Islet precursor cell (in vitro differentiated cells): ENCODE measurements at regions not wholly inside any gene's neighbourhood (a gene's known extent, or its start where the extent isn't known, plus 50 kb on each side); places are given as distances from the start of the nearest gene placed in this dataset.

ENCODE experiments used
- DNase-seq: peaks from one replicate; pipeline ENCODE4 v3.0.0-alpha.2; 2018

DNA sequence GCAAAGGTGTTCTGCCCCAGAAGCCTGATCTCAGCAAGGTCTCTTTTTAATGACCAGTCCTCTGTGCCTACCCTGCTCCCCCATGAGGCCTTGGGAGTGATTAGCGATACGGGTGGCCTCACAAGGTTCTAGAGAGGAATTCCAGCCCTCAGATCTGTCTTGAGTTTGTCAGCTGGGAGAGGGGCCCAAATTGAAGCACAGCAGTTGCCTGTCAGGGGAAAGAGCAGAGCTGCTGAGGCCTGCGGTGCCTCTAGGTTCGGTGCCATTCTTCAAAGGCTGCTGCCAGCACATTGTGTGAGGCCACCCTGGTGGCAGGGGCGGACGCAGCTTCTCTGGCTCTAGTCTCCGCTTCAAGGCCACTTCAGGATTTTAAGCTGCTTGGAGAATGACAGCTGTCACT is 85.7 kb upstream of the GRIA1 start:
- peak; percentile 54 for DNase-seq

GRCh38 chr5:153421676-153422075 is 68.8 kb upstream of the GRIA1 start:
- DNase-seq: no peak

DNA sequence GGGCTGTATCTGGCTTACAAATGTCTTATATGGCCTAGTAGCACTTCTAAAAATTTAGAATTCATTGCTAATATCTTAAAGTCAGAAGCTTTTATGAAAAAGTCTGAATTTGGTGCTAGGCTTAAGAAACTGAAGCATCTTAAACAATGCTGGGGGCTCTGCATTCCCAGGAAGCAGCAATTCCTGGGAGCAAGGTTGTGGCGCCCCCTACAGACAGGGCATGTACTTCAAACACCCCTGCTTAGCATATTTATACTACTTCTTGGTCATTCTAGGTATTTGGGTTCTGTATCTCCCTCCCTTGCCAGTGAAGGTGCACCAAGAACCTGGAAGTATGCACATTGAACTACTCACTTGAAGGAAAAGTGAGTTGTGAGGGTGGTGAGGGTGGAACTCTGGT is 64.6 kb upstream of the GRIA1 start:
- DNase-seq: no peak

DNA sequence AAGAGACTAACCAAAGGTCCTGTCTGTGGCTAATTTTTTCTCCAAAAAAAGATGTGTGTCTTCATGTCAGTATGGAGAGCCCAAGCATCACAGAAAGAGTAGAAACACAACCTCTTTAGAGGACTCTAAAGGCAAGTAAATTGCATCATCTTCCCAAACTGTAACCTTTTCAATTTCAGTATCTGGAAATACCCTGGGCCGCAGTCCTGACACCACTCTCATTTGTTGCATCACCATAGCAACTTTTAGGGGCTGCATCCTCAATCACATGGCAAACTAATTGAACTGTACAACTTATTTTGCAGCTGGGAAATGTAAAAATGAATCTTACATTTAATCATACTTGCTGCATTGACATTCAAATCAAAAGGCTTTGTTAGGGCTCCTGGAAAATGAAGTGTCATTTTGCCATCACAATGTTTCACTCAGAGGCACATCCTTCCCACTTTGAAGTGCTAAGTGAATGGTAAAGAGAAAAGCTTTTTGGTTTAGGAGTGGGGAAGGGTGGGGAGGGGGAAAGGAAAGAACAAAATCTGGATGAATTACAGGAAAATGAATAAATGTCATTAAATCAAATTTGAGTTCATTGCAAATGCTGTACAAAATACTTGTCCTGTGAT is 60.6 kb upstream of the GRIA1 start:
- no peak for DNase-seq

- DNase-seq: no peak
Measured at GRCh38 chr5:153432583-153432982, 57.9 kb upstream of the GRIA1 start.

- DNase-seq: no peak
Measured at GRCh38 chr5:153437251-153437650, 53.2 kb upstream of the GRIA1 start.

DNA sequence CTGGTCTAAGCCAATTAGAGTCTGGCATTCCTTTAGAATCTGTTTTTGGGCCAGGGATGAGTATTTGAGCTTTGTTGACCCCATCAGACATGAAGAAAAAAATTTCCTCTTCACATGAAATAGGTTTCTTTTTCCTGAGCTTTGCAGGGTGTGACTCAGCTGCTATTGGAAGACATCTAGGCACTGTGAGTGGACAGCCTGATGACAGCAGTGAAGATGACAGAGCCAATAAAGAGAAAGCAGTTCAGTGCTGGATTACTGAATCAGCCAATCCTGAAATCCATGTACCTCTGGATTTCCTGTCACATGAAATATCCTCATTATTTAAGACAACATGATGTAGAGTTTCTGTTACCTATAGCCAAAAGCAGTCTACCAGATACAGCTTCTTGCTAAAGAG is 51.3 kb upstream of the GRIA1 start:
- no peak for DNase-seq
